GM18519 (cell line): ENCODE measurements at regions not wholly inside any gene's neighbourhood (a gene's known extent, or its start where the extent isn't known, plus 50 kb on each side); places are given as distances from the start of the nearest gene placed in this dataset.

Experiments used
- ATAC-seq: cut with Tn5 transposase; IDR thresholded peaks from one replicate; pipeline ENCODE4 v1.9.1; 2021; ENCODE audit warnings: mild to moderate bottlenecking, moderate library complexity; ENCODE audit not compliant: unreplicated experiment, low FRiP score

DNA sequence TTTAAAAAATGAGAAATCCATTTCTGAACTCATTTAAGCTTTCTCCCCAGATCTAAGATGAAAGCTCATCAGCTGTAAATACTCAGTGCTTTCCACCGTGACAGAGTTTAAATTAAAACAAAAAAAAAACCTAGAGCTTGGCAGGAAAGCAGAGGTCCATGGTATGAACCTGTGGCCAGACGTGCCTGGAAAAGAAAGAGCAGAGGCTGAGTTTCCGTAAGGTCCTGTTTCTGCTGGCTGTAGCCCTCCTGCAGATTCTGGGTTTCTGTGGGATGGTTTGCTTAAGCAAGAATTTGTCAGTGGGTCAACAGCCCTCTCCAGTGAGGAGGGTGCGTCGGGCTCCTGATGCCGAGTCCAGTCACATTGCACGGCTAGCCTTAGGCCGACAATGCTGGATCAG, 383.2 kb downstream of the SAMD5 start:
- no peak for ATAC-seq

DNA sequence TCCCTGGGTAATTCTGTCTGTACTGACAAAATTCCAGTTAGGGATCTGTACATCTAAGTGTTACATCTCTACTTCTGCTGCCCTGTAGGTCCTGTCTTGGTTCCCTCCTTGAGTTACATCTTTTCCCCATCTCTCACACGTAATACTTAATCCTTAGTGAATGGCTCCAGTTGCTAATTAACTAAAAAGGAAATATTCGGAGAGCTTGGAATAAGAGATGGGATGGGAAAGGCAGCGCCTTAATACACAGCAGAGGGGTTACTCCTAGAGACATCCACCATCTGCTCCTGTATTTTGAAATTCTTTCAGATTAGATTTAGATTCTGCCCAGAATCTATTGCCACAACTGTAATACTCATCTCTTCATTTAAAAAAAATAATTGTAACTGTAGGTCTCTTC, 384.0 kb downstream of the SAMD5 start:
- no peak for ATAC-seq

DNA sequence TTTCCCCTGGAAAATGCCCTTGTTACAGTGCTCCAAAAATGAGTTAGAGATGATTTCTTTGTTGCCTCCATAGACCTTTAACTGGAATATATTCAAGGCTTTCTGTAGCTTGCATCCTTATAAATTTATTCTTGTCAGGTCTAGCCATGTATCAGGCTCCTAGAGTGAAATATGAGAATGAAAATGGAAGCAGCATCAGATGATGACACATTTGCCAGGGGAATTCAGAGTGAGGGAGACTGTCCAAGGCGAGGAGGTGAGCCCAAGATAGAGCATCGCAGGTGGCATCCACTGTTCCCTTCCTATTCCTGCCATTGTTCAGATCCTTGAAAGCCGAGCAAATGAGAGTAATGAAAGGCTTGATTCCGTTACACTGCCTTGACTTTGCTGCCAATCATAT, 386.8 kb downstream of the SAMD5 start:
- ATAC-seq, result no peak

DNA sequence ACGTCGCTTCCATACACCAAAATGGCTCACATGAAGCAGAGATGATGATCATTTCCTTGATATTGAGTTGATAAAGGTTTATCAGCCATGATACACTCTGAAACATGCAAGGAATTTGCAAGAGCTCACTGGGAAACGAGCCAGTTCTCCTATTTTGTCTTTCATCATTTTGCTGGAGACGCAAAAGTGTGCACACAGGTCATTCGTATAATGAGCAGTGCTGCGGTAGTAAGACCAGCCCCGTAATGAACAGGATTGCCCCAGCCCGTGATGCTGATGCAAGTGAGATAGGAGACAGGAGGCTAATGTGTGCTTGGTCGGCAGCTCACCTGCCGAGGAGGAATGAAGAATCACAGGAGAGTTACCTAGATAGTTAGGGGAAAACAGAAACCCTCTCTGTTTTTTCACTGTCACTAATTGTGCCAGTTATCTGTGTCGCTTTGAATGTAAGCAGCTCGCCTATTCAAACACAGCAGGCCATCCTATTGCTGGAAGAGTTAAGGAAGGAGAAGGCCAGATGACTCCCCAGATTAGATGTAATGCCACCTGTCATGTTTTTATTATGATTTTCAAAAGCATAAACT, 391.8 kb downstream of the SAMD5 start:
- no peak for ATAC-seq

DNA sequence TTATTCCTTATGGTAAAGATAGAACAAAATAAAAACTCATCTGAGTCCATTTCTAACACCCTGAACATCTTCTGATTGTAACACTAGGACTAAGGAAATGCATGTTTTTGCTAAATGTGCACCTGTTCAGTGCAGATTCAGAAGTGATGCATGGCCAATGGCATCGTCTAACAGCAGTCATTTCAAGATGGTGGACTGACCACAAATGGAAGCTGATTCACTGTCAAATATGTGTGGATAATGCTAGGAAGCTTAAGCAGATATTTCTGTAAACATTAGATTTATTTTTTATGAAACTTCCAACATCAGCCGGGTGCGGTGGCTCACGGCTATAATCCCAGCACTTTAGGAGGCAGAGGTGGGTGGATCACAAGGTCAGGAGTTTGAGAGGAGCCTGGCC, 394.8 kb downstream of the SAMD5 start:
- no peak for ATAC-seq

DNA sequence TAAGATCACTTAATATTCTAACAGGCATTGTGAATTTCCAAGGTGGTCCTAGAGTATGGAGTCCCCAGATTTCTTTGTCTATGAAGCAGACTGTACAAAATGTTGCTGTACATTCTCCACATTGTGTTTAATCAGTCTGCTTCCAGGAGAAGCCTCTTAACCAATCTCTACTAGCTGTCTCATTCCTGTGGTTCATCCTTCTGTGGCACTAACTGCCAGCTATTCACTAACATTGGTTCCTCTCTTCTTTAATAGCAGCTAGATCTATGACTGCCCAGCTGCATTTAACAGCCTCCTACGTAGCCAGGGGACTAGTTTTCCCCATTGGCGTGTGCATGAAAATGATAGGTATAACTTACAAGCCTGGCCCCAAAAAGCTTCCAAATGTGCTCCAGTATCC, 395.4 kb downstream of the SAMD5 start:
- no peak for ATAC-seq

DNA sequence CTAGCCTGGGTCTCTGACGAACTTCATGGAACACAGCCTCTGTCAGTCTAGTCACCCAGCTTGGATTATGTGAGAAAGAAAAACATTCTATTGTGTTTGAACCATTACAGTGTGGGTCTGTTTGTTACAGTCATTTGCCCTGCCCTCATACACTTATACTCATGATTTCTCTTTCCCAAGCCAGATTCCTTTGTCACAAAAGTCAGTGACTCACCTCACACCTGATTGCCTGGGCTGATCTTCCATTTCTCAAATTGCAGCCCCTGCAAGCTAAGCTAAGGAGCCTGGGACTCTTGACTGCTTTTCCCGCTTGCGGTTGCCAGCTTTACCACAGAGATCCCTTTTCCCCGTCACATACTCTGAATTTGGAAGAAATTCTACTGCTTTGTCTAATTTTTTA, 395.9 kb downstream of the SAMD5 start:
- ATAC-seq, result no peak

DNA sequence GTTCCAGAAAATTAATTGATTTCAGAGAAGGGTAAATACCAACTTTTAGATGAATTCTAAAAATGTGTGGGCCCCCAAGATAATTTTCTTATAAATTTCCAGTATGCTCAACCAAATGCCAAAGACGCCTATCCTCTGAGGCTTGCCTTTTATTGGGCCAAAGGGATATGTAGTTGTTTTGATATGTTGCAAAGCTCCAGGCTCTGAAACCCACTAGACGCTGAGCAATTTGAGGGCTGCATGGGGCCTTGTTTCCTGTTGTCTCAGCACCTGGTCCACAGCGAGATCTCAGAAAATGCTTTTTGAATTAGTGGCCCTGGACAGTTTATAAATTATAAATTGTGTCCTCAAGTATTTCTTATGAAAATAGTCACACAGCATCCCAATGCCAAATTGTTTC, 397.2 kb downstream of the SAMD5 start:
- ATAC-seq, result no peak

DNA sequence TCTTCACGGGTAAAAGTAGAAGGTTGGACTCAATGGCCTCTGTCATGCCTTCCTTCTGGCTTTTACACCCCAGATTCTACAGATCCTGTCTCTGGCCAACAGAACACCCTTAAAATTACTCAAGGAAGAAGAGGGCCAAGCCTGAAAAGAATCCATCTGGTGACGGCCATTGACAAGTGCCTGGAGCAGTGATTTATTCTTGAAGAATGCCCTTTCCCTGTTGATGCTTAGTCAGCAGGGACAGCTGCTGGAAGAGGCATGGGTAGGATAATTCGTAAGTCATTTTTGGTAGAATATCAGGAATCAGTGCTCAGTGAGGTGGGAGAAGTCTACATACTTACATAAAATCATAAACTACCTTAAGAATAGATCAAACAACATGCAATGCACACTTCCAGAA, 397.9 kb downstream of the SAMD5 start:
- ATAC-seq, result no peak

DNA sequence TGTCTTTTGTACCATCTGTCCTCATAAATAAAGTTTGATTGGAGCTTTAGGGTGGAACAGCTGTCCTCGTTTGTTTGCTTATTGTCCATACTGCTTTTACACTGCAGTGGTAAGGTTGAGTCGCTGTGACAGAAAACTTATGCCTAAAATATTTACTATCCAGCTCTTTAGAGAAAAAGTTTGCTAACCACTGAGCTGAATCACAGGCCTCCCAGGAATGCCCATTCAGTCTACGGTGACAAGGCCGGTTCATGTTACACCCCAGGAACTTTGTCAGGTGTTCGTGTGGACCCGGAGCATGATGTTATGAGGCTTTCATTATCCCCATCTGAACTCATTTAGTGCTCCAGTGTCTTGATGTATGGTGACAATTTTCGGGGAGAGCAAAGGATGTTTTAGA, 401.1 kb downstream of the SAMD5 start:
- ATAC-seq, result no peak

DNA sequence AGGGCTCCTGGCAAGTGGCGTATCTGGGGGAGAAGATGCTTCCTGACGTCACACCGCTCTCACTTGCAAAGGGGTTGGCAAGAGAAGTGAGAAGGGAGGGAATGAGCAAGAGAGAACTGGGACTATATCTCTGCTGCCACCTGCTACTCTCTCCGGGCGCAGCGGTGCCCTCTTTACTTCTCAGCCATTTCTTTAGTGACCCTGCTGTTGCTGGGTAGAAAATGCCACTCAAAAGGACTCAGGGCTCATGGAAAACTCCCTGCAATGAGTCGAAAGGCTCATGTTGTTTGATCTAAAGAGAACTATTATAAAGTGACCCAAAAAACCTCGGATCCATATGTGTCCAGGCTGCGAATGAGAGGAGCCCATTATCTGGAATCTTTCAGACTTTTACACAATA, 401.8 kb downstream of the SAMD5 start:
- no peak for ATAC-seq

DNA sequence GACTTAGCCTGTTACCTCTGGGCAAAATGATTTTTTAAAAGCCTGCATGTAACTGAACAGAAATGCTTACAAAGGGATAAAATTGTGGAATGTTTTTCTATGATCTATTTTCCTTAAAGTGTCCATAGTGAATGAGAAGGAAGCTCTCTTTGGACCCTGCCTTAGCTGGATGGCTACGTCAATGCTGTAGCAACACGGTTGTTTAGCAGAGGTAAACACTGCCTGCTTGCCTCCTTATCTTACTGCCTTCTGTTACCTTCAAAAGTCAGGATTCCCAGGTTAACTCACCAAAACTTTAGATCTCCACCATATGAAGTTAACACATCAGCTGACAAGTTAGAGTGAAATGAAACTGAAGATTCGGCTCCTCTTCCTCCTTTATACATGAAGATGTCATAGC, 402.6 kb downstream of the SAMD5 start:
- ATAC-seq, result no peak

DNA sequence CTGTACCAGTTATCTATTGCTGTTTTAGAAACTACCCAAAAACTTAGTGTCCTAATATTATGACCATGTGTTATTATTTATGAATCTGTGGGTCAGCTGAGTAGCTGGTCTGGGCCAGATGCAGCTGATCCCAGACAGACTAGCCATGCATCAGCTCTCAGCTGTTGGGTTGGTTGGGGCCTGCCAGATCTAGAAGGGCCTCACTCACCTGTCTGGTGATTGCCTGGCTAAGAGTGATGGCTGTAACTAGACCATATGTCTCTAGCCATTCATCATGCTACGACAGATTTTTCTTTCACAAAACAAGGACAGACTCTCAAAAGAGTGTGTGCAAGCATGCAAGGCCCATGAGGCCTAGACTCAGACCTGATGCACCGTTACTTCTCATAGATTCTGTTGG, 403.2 kb downstream of the SAMD5 start:
- ATAC-seq, result no peak

DNA sequence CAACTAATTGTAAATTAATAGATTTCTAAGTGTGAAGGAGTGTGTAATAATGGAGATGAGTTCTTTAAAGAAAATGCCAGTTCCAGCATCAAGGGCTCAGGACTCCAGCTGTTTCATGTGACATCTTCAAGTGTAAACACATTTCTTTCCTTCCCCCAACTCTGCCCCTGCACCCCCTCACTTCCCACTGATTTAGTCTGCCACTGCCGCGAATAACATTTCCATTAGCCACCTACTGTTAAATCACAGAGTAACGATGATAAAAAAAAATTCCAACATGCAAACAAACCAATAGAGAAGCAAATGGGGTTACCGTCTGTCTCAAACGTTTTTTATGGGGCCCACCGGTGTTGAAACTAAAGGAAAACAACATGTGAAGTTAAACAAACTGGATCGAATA, 414.3 kb downstream of the SAMD5 start:
- ATAC-seq, result no peak

DNA sequence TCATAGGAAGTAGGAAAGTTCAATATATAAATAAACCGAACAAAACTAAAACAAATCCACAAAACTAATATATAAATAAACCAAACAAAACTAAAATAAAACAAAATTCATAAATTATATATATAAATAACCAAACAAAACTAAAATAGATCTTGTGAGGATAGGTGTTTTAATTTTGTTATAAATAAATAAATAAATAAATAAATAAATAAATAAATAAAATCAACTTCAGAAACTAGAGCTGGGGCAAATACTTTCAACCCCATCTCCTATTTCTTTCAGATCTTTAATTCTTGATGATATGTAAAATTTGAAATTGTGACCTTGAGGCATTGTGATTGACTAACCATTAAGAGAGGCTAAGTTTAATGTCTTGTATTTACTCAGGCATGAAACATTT, 416.1 kb downstream of the SAMD5 start:
- no peak for ATAC-seq

DNA sequence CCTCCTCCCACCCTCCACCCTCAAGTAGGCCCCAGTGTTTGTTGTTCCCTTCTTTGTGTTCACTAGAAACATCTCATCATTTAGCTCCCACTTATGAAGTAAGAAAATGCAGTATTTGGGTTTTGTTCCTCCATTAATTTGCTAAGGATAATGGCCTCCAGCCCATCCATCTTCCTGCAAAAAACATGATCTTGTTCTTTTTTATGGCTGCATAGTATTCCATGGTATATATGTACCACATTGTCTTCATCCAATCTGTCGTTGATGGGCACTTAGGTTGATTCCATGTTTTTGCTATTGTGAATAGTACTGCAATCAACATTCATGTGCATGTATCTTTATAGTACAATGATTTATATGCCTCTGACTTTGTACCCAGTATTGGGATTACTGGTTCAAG, 416.8 kb upstream of the SASH1 start:
- ATAC-seq, result no peak

DNA sequence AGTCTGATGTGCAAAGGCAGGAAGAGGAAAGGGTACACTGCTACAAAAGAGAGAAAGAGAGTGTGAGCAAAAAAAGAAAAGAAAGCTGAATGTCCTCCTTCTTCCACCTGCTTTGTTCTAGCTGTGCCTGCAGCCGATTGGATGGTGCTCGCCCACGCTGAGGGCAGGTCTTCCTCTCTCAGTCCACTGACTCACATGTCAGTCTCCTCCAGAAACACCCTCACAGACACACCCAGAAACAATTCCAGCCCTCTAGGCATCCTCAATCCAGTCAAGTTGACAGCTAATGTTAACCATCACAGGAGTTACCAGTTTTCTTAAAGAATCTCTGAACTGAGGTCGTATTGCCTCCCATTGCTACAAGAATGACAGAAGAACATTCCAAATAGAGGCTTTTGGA, 411.9 kb upstream of the SASH1 start:
- no peak for ATAC-seq

DNA sequence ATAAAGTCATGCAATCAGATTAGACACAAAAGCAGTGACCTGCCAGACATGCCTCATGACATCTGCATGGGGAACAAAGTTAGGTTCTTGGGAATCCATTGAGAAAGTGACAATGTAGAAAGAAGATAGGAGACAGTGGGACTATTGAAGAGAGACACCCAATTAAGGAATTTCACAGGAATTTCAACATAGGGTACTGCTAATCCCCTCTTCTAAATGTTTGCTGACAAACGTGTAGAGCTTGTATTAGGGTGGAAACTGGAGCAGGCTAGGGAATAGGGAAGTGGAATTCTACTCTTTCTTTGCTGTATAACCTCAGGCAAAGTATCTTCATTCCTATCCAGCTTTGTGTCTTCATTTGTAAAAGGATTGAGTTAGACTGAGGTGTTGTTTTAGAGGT, 409.4 kb upstream of the SASH1 start:
- no peak for ATAC-seq

DNA sequence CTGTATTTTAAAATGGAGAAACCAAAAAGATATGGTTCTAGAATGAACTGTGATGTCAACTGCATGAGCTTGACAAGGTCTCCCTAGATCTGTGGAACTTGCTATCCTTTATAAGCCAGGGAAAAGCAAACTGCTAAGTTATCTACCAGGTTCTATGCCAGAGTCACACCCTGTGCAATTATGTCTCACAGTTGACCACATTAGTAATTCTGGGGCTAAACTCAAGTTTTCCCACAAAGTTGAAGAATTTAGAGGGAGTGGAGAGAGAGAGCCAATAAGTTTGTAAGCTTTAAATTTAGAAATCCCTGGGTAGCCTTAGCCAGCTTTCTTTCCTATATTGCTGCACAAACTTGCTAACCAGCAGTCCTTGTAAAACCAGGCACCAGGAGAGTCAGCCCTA, 407.0 kb upstream of the SASH1 start:
- no peak for ATAC-seq

DNA sequence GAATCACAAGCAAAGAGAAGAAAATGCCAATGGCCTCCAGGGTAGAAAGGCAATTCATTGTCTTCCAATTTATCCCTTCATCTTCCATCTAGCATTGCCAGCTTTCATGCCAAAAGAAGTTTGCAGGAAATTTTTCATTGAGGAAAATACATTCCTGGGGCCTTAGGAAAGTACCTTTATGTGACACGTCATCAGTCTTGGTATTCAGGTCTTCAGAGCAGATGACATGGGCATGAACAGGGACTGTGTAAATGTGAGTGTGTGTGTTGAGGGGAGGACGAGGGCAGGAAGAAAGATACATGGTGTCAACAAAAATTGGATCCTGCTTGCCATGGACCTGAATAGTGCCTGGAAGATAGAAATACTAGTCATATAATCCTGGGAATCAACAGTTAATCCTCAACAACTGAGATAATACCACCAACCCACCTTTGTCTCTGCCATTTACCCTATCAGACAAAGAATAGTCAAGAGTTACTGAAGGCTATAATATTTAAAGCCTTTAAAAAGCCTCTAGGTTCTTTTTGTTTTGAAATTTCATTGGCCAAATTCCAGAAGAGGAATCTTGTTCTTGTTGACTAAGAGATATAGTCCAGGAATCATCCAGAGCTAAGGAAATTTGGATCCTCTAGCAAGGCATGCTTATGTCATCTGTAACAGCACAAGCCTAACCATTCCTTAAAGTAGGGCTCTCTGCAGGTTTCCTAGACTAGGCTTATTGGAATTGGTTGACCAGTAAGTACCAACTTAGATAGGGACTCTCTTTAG, 405.8 kb upstream of the SASH1 start:
- no peak for ATAC-seq

DNA sequence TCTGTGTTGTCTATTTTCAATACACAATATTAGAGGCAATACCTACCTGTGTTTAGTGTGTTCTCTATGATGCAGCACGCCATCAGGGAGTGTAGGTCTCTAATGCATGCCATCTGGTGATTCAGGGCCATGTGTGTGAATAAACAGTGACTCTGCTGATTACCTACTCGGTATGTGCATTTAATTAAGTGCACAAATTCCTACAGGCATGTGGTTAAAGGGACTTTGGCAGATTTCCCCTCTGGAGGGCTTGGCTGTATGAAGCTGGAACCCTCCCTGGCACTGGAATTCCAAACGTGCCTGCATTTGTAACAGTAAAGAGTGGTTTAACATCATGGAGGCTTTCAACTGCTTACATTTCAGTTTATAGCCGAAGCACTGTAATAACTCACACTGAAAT, 401.5 kb upstream of the SASH1 start:
- ATAC-seq, result no peak

DNA sequence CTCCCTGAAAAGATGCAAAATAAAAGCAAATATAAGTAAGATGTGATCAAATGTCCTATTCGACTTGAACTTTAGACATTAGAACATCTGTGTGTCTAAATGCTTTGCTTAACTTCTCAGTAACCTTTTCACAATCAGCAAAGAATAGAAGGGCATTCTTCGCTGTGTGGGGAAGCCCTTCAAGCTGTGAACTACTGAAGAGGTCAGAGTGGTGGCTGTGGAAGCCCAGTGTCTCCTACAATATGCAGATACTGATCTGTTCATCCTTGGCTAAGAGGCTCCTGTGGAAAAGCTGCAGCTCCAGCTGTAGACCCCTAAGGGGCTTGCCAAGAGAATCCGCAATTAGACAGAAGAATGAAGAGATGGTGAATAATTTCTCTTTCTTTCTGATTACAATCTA, 400.3 kb upstream of the SASH1 start:
- ATAC-seq, result no peak

DNA sequence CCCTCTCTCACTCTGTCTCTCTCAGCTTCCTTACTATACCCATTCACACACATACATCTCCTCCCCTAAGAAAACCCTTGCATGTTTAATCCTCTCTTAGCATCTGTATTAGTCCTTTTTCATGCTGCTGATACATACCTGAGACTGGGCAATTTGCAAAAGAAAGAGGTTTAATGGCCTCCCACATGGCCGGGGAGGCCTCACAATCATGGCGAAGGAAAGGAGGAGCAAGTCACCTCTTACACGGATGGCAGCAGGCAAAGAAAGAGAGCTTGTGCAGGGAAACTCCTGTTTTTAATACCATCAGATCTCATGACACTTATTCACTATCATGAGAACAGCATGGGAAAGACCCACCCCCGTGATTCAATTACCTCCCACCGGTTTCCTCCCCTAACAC, 398.5 kb upstream of the SASH1 start:
- no peak for ATAC-seq
